GM21360 (cell line): ENCODE measurements at regions not wholly inside any gene's neighbourhood (a gene's known extent, or its start where the extent isn't known, plus 50 kb on each side); places are given as distances from the start of the nearest gene placed in this dataset.
"Not testable (repeated sequence)": the region's sequence is repeated elsewhere in the genome, so short reads cannot be mapped to it uniquely, and the experiment has no call there.

Experiments
- ATAC-seq: cut with Tn5 transposase; IDR thresholded peaks from one replicate; pipeline ENCODE4 v1.9.1; 2021; ENCODE audit warnings: mild to moderate bottlenecking, moderate library complexity; ENCODE audit not compliant: unreplicated experiment

GRCh38 chr6:163707387-163708355 is 293.2 kb downstream of the QKI start:
- peak; percentile 39 for ATAC-seq

GRCh38 chr6:163706500-163707087 is 292.1 kb downstream of the QKI start:
- ATAC-seq, result no peak

- peak; percentile 61 for ATAC-seq
Measured at GRCh38 chr6:163705923-163706322, 291.4 kb downstream of the QKI start.

- ATAC-seq, result no peak
Measured at GRCh38 chr6:163702736-163703135, 288.2 kb downstream of the QKI start.

GRCh38 chr6:163701762-163702161 is 287.2 kb downstream of the QKI start:
- ATAC-seq, result no peak

- ATAC-seq, result no peak
Measured at GRCh38 chr6:163698086-163698485, 283.6 kb downstream of the QKI start.

GRCh38 chr6:163696311-163696710 is 281.8 kb downstream of the QKI start:
- not testable (repeated sequence) for ATAC-seq

- peak; percentile 60 for ATAC-seq
Measured at GRCh38 chr6:163695414-163695864, 280.9 kb downstream of the QKI start.

- ATAC-seq, result no peak
Measured at GRCh38 chr6:163694988-163695398, 280.5 kb downstream of the QKI start.

- ATAC-seq, result no peak
Measured at GRCh38 chr6:163694072-163694471, 279.6 kb downstream of the QKI start.

- ATAC-seq, result no peak
Measured at GRCh38 chr6:163691049-163691448, 276.5 kb downstream of the QKI start.

GRCh38 chr6:163688739-163689362 is 274.3 kb downstream of the QKI start:
- ATAC-seq, result no peak

GRCh38 chr6:163687075-163687474 is 272.6 kb downstream of the QKI start:
- ATAC-seq, result no peak

- ATAC-seq, result no peak
Measured at GRCh38 chr6:163686301-163686700, 271.8 kb downstream of the QKI start.

- no peak for ATAC-seq
Measured at GRCh38 chr6:163683105-163683622, 268.6 kb downstream of the QKI start.

GRCh38 chr6:163679753-163680152 is 265.2 kb downstream of the QKI start:
- no peak for ATAC-seq

- no peak for ATAC-seq
Measured at GRCh38 chr6:163679012-163679660, 264.6 kb downstream of the QKI start.

- ATAC-seq, result no peak
Measured at GRCh38 chr6:163675611-163676010, 261.1 kb downstream of the QKI start.

- ATAC-seq, result no peak
Measured at GRCh38 chr6:163672710-163673109, 258.2 kb downstream of the QKI start.

- no peak for ATAC-seq
Measured at GRCh38 chr6:163671791-163672190, 257.3 kb downstream of the QKI start.

- no peak for ATAC-seq
Measured at GRCh38 chr6:163671355-163671754, 256.8 kb downstream of the QKI start.
